Ammon's horn (tissue), 1 donor: ENCODE measurements at regions not wholly inside any gene's neighbourhood (a gene's known extent, or its start where the extent isn't known, plus 50 kb on each side); places are given as distances from the start of the nearest gene placed in this dataset.

Source experiments
- DNase-seq: peaks from one replicate; pipeline ENCODE4 v3.0.0-alpha.2; 2016; ENCODE audit warnings: low spot score

GRCh38 chr6:54718541-54719023 is 128.0 kb upstream of the FAM83B start:
- no peak for DNase-seq

GRCh38 chr6:54719131-54719530 is 127.4 kb upstream of the FAM83B start:
- DNase-seq: no peak

- DNase-seq: no peak
Measured at GRCh38 chr6:54719633-54720032, 126.9 kb upstream of the FAM83B start.

- no peak for DNase-seq
Measured at GRCh38 chr6:54722328-54722727, 124.2 kb upstream of the FAM83B start.

GRCh38 chr6:54729716-54730115 is 116.9 kb upstream of the FAM83B start:
- DNase-seq: no peak

GRCh38 chr6:54730767-54731630 is 115.6 kb upstream of the FAM83B start:
- DNase-seq: no peak

GRCh38 chr6:54737247-54737646 is 109.3 kb upstream of the FAM83B start:
- no peak for DNase-seq

- DNase-seq: no peak
Measured at GRCh38 chr6:54747955-54748354, 98.6 kb upstream of the FAM83B start.

GRCh38 chr6:54754406-54754805 is 92.2 kb upstream of the FAM83B start:
- DNase-seq: no peak

GRCh38 chr6:54758340-54758739 is 88.2 kb upstream of the FAM83B start:
- DNase-seq: no peak

- no peak for DNase-seq
Measured at GRCh38 chr6:54768494-54768893, 78.1 kb upstream of the FAM83B start.

GRCh38 chr6:54770328-54770727 is 76.2 kb upstream of the FAM83B start:
- DNase-seq: no peak

- no peak for DNase-seq
Measured at GRCh38 chr6:54771968-54772367, 74.6 kb upstream of the FAM83B start.

- DNase-seq: no peak
Measured at GRCh38 chr6:54772610-54773009, 74.0 kb upstream of the FAM83B start.

GRCh38 chr6:54775576-54775975 is 71.0 kb upstream of the FAM83B start:
- DNase-seq: no peak

GRCh38 chr6:54776891-54777290 is 69.7 kb upstream of the FAM83B start:
- no peak for DNase-seq

GRCh38 chr6:54778731-54779130 is 67.8 kb upstream of the FAM83B start:
- DNase-seq: peak; percentile 31

- DNase-seq: no peak
Measured at GRCh38 chr6:54784011-54784410, 62.6 kb upstream of the FAM83B start.

GRCh38 chr6:54786154-54786553 is 60.4 kb upstream of the FAM83B start:
- DNase-seq: no peak

- no peak for DNase-seq
Measured at GRCh38 chr6:54787825-54788224, 58.7 kb upstream of the FAM83B start.
